ENCODE measurements at regions not wholly inside any gene's neighbourhood (a gene's known extent, or its start where the extent isn't known, plus 50 kb on each side); places are given as distances from the start of the nearest gene placed in this dataset.

DNA sequence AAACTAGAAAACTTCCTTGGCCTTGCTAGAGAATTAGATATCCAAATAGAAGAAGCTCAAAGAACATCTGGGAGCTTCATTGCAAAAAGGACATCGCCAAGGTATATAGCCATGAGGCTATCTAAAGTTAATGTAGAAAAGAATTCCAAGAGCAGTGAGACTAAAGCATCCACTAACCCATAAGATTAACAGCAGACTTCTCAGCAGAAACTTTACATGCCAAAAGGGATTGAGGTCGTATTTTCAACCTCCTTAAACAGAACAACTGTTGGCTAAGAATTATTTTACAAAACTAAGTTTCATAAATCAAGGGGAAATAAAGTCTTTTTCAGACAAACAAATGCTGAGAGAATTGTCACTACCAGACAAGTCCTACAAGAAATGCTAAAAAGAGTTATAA, 149.1 kb upstream of the COL21A1 start:
- TF ChIP-seq, protein P1, sequence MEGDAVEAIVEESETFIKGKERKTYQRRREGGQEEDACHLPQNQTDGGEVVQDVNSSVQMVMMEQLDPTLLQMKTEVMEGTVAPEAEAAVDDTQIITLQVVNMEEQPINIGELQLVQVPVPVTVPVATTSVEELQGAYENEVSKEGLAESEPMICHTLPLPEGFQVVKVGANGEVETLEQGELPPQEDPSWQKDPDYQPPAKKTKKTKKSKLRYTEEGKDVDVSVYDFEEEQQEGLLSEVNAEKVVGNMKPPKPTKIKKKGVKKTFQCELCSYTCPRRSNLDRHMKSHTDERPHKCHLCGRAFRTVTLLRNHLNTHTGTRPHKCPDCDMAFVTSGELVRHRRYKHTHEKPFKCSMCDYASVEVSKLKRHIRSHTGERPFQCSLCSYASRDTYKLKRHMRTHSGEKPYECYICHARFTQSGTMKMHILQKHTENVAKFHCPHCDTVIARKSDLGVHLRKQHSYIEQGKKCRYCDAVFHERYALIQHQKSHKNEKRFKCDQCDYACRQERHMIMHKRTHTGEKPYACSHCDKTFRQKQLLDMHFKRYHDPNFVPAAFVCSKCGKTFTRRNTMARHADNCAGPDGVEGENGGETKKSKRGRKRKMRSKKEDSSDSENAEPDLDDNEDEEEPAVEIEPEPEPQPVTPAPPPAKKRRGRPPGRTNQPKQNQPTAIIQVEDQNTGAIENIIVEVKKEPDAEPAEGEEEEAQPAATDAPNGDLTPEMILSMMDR (conservative IDR thresholded peaks at IDR 0.05; ENCODE audit: low read length) = no peak
- no peak for TF ChIP-seq EZH2phosphoT487 (IDR thresholded peaks at IDR 0.05; ENCODE audit: borderline replicate concordance)

All from Loucy (cell line).